Erythroblast (primary cell): ENCODE measurements at regions not wholly inside any gene's neighbourhood (a gene's known extent, or its start where the extent isn't known, plus 50 kb on each side); places are given as distances from the start of the nearest gene placed in this dataset.
"Not testable (repeated sequence)": the region's sequence is repeated elsewhere in the genome, so short reads cannot be mapped to it uniquely, and the experiment has no call there.

Source experiments
- DNase-seq, 2 experiments: peaks; one replicate each; lab custom pipeline; 2025; lab: John Stamatoyannopoulos, UW
- GATA1 ChIP-seq: IDR thresholded peaks from 2 replicates; pipeline ENCODE4 v1.6.1; 2011; ENCODE audit warnings: low read depth, mild to moderate bottlenecking, control low read depth, low read length, moderate library complexity
- POLR2A ChIP-seq: IDR thresholded peaks from 2 replicates; pipeline ENCODE4 v1.6.1; 2011; ENCODE audit warnings: mild to moderate bottlenecking, low read length

GRCh38 chr6:85128781-85129180 is 321.1 kb upstream of the NT5E start:
- no peak for TF ChIP-seq POLR2A
- no peak for TF ChIP-seq GATA1
- DNase-seq: no peak

GRCh38 chr6:85128256-85128655 is 321.6 kb upstream of the NT5E start:
- DNase-seq: not testable (repeated sequence)

GRCh38 chr6:85127696-85128243 is 322.1 kb upstream of the NT5E start:
- DNase-seq: no peak

GRCh38 chr6:85127168-85127498 is 322.8 kb upstream of the NT5E start:
- DNase-seq: no peak
- TF ChIP-seq GATA1: no peak

More at GRCh38 chr6:85127696-85128243, 322.1 kb upstream of the NT5E start:
- TF ChIP-seq POLR2A (no peak), GATA1 (no peak)

GRCh38 chr6:85126485-85127167 is 323.3 kb upstream of the NT5E start:
- no peak for TF ChIP-seq POLR2A
- no peak for TF ChIP-seq GATA1
- DNase-seq: peak in 1 of 2 experiments; percentile 40

- TF ChIP-seq POLR2A: no peak
- TF ChIP-seq GATA1: no peak
- no peak for DNase-seq
These were observed 324.4 kb upstream of the NT5E start for GRCh38 chr6:85125526-85125925.

- TF ChIP-seq POLR2A: no peak
- no peak for TF ChIP-seq GATA1
These were observed 325.2 kb upstream of the NT5E start for GRCh38 chr6:85124472-85125354.

GRCh38 chr6:85121158-85121557 is 328.7 kb upstream of the NT5E start:
- no peak for DNase-seq
- no peak for TF ChIP-seq GATA1
- no peak for TF ChIP-seq POLR2A

More at GRCh38 chr6:85124472-85125354, 325.2 kb upstream of the NT5E start:
- peak in 1 of 2 experiments; percentile 23 for DNase-seq

GRCh38 chr6:85118652-85119235 is 331.1 kb upstream of the NT5E start:
- no peak for DNase-seq
- no peak for TF ChIP-seq POLR2A
- no peak for TF ChIP-seq GATA1

- TF ChIP-seq POLR2A (no peak), GATA1 (no peak)
- peak in 1 of 2 experiments; percentile 4 for DNase-seq
These were observed 331.6 kb upstream of the NT5E start for GRCh38 chr6:85118233-85118632.

- DNase-seq: no peak
- TF ChIP-seq POLR2A: no peak
- TF ChIP-seq GATA1: no peak
These were observed 333.4 kb upstream of the NT5E start for GRCh38 chr6:85116475-85116874.

- no peak for TF ChIP-seq POLR2A
- DNase-seq: no peak
These were observed 334.0 kb upstream of the NT5E start for GRCh38 chr6:85115876-85116275.

- no peak for DNase-seq
- TF ChIP-seq GATA1 (no peak), POLR2A (no peak)
These were observed 334.5 kb upstream of the NT5E start for GRCh38 chr6:85115376-85115775.

- no peak for DNase-seq
- TF ChIP-seq GATA1 (no peak), POLR2A (no peak)
These were observed 335.3 kb upstream of the NT5E start for GRCh38 chr6:85114581-85114935.
